OCI-LY7 (cell line): ENCODE measurements at regions not wholly inside any gene's neighbourhood (a gene's known extent, or its start where the extent isn't known, plus 50 kb on each side); places are given as distances from the start of the nearest gene placed in this dataset.

Experiments
- BruUV-seq: library from RNA; stranded (reverse); fragments of 400-500 nt; replicated peaks from 2 replicates; lab custom pipeline; 2021; lab: Mats Ljungman, UMichigan
- CTCF ChIA-PET: fragments of 300-600 bp; sonication (Branson Sonifier 250); formaldehyde crosslinking; loops from one replicate; lab custom pipeline; 2022; ENCODE audit warnings: antibody characterized with exemption; ENCODE audit not compliant: unreplicated experiment; lab: Charles Lee
- POLR2A ChIA-PET: fragments of 300-600 bp; sonication (Branson Sonifier 250); formaldehyde crosslinking; loops from one replicate; lab custom pipeline; 2022; ENCODE audit warnings: antibody characterized with exemption; lab: Charles Lee
- DNase-seq: peaks from one replicate; pipeline ENCODE4 v3.0.0-alpha.2; 2015; ENCODE audit warnings: low spot score
- H2AFZ ChIP-seq: fragments of 200-600 bp; sonication (generic), shearing (Covaris generic); 2 replicates; pipeline ENCODE4 v1.6.1; 2014; ENCODE audit warnings: mild to moderate bottlenecking, antibody characterized with exemption, low read length, moderate library complexity
- H3K27ac ChIP-seq: fragments of 200-600 bp; sonication (generic); 2 replicates; pipeline ENCODE4 v1.5.1; 2014; ENCODE audit warnings: mixed run types, low read depth, mild to moderate bottlenecking, moderate library complexity, low read length, inconsistent platforms; ENCODE audit not compliant: poor library complexity, severe bottlenecking
- H3K36me3 ChIP-seq: fragments of 200-600 bp; sonication (generic); 2 replicates; pipeline ENCODE4 v1.6.1; 2014; ENCODE audit warnings: mild to moderate bottlenecking, antibody characterized with exemption, low read length, moderate library complexity, mixed read lengths; ENCODE audit not compliant: insufficient read depth
- H3K4me1 ChIP-seq: fragments of 200-600 bp; sonication (generic); 2 replicates; pipeline ENCODE4 v1.5.1; 2014; ENCODE audit warnings: mild to moderate bottlenecking, low read length; ENCODE audit not compliant: insufficient read depth, poor library complexity, severe bottlenecking
- H3K4me2 ChIP-seq: fragments of 200-600 bp; sonication (generic); 2 replicates; pipeline ENCODE4 v1.6.1; 2014; ENCODE audit warnings: mild to moderate bottlenecking, low read length
- H3K4me3 ChIP-seq: fragments of 200-600 bp; sonication (generic); 2 replicates; pipeline ENCODE4 v1.5.1; 2014; ENCODE audit warnings: mild to moderate bottlenecking, low read depth, low read length; ENCODE audit not compliant: poor library complexity, severe bottlenecking
- H3K79me2 ChIP-seq: fragments of 200-600 bp; sonication (generic); 2 replicates; pipeline ENCODE4 v1.6.1; 2016; ENCODE audit warnings: low read depth, mild to moderate bottlenecking, low read length, moderate library complexity, mixed read lengths; ENCODE audit not compliant: insufficient read depth
- H3K9me2 ChIP-seq: fragments of 200-600 bp; sonication (generic); 2 replicates; pipeline ENCODE4 v1.6.1; 2016; ENCODE audit warnings: mild to moderate bottlenecking, low read length, mixed read lengths; ENCODE audit not compliant: insufficient read depth
- H3K9me3 ChIP-seq: fragments of 200-600 bp; sonication (generic); 2 replicates; pipeline ENCODE4 v1.6.1; 2014; ENCODE audit warnings: mild to moderate bottlenecking, mixed run types, low read length, mixed read lengths
- H4K20me1 ChIP-seq: fragments of 200-600 bp; sonication (generic); 2 replicates; pipeline ENCODE4 v1.6.1; 2014; ENCODE audit warnings: mild to moderate bottlenecking, antibody characterized with exemption, low read length, moderate library complexity, mixed read lengths; ENCODE audit not compliant: insufficient read depth
- EZH2phosphoT487 ChIP-seq: fragments of 200-600 bp; sonication (generic); IDR thresholded peaks from 2 replicates; pipeline ENCODE4 v1.6.1; 2018; ENCODE audit warnings: low read depth, borderline replicate concordance, mild to moderate bottlenecking, mixed run types, antibody characterized with exemption, low read length, moderate library complexity, mixed read lengths
- intact Hi-C: fragments of 100-400 bp; cut with micrococcal nuclease; formaldehyde crosslinking; loops from one replicate; pipeline ENCODE4 v1.10.0; 2022; ENCODE audit not compliant: unreplicated experiment
- TF ChIP-seq, protein P1 (sequence below): fragments of 200-600 bp; sonication (generic); conservative IDR thresholded peaks from 2 replicates; pipeline ENCODE4 v1.5.1; 2014; ENCODE audit warnings: mild to moderate bottlenecking, antibody characterized with exemption, low read length, moderate library complexity, mixed read lengths

DNA sequence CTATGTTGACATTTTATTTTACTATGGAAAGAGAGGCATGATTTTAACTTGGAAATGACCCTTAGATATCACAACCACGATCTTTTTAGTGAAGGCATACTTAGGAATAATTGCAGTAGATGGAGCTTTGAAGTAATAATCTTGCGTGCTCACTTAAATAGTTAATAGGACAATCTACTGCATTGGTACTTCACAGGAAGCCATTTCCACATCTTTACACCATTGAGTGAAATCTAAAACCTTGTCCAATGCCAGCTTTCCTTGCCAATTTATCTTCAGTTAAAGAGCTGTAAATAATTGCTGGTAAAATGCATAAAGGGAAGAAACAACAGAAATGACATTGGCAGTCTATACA is 586.3 kb downstream of the ADGRL2 start:
- ChIA-PET CTCF (no interaction called here), POLR2A (no interaction called here)
- Histone ChIP-seq H3K4me3 (no peak overlapping the region), H3K79me2 (no peaks in the 10 kb centered on the region), H3K27ac (no peak overlapping the region), H3K4me2 (no peak overlapping the region), H3K4me1 (no peaks in the 10 kb centered on the region), H3K9me2 (no peaks in the 10 kb centered on the region), H3K36me3 (no peaks in the 10 kb centered on the region), H2AFZ (no peak overlapping the region), H4K20me1 (no peaks in the 10 kb centered on the region), H3K9me3 (no peaks in the 10 kb centered on the region)
- TF ChIP-seq, protein P1, sequence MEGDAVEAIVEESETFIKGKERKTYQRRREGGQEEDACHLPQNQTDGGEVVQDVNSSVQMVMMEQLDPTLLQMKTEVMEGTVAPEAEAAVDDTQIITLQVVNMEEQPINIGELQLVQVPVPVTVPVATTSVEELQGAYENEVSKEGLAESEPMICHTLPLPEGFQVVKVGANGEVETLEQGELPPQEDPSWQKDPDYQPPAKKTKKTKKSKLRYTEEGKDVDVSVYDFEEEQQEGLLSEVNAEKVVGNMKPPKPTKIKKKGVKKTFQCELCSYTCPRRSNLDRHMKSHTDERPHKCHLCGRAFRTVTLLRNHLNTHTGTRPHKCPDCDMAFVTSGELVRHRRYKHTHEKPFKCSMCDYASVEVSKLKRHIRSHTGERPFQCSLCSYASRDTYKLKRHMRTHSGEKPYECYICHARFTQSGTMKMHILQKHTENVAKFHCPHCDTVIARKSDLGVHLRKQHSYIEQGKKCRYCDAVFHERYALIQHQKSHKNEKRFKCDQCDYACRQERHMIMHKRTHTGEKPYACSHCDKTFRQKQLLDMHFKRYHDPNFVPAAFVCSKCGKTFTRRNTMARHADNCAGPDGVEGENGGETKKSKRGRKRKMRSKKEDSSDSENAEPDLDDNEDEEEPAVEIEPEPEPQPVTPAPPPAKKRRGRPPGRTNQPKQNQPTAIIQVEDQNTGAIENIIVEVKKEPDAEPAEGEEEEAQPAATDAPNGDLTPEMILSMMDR, result no peak
- no peak for TF ChIP-seq EZH2phosphoT487
- DNase-seq, result no peak
- BruUV-seq, result no TSS peak
- intact Hi-C loops, result no loop called here

DNA sequence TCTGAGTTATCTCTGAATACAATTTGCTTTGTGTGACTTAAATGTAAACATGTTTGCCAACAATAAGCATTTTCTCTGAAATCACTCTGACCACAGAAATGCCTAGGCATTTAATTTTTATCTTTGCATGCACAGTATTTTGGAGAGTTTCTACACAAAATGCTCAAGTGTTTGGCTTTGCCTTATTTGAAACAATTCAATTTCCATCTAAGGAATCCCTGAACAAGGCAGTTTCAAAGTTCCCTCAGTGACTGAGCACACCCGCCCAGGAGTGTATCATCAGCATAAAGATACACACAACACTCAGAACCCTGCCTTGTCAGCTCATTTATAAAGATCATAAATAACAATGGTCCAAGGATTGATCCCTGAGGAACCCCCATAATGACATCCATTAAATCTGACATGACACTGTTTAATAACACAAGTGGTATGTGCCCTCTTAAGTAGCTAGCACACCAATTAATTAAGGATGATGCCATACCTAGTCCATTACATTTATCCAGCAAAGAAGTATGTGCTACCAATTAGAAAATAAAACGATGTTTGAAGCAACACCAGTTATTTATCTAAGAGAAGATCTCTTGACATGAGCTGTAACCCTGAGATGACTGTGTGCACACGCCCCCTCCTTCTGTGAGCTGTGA is 585.8 kb downstream of the ADGRL2 start:
- Histone ChIP-seq H3K4me3 (no peak overlapping the region), H4K20me1 (no peaks in the 10 kb centered on the region), H3K9me2 (no peaks in the 10 kb centered on the region), H3K9me3 (no peaks in the 10 kb centered on the region), H2AFZ (no peak overlapping the region), H3K79me2 (no peaks in the 10 kb centered on the region), H3K27ac (no peak overlapping the region), H3K36me3 (no peaks in the 10 kb centered on the region), H3K4me1 (no peaks in the 10 kb centered on the region), H3K4me2 (no peak overlapping the region)
- BruUV-seq, result no TSS peak
- TF ChIP-seq, protein P1, result no peak
- TF ChIP-seq EZH2phosphoT487, result no peak
- intact Hi-C loops, result no loop called here
- ChIA-PET CTCF (no interaction called here), POLR2A (no interaction called here)
- DNase-seq, result no peak

DNA sequence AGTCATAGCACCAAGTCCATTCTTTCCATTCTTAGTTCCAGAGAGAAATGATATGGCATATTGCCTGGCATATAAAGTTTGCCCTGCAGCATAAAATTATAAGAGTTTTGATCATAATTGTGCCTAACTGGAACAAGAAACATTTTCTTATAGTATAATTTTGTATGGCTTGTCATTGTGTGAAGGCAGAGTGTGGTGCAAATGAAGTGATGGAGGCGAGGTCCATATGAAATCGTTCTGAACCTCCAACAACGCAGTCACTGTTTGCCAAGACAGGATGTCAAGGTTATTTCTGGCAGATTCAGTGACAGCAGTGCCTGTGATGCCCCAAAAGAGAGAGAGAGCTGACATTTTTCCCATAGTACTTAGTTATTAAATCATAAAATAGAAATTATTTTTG is 584.0 kb downstream of the ADGRL2 start:
- Histone ChIP-seq H3K4me3 (no peak overlapping the region), H3K79me2 (no peaks in the 10 kb centered on the region), H2AFZ (no peak overlapping the region), H3K36me3 (no peaks in the 10 kb centered on the region), H3K9me3 (no peaks in the 10 kb centered on the region), H3K27ac (no peak overlapping the region), H3K4me1 (no peaks in the 10 kb centered on the region), H3K9me2 (no peaks in the 10 kb centered on the region), H4K20me1 (no peaks in the 10 kb centered on the region), H3K4me2 (no peak overlapping the region)
- DNase-seq, result no peak
- no TSS peak for BruUV-seq
- ChIA-PET CTCF (no interaction called here), POLR2A (interaction anchor here (0.6 kb wide), 1 partner anchor 44 kb away, joined by 4 read pairs; no protein-coding TSS in a partner anchor)
- intact Hi-C loops, result no loop called here
- TF ChIP-seq EZH2phosphoT487, result no peak
- TF ChIP-seq, protein P1, result no peak
